ENCODE measurements at regions not wholly inside any gene's neighbourhood (a gene's known extent, or its start where the extent isn't known, plus 50 kb on each side); places are given as distances from the start of the nearest gene placed in this dataset.

DNA sequence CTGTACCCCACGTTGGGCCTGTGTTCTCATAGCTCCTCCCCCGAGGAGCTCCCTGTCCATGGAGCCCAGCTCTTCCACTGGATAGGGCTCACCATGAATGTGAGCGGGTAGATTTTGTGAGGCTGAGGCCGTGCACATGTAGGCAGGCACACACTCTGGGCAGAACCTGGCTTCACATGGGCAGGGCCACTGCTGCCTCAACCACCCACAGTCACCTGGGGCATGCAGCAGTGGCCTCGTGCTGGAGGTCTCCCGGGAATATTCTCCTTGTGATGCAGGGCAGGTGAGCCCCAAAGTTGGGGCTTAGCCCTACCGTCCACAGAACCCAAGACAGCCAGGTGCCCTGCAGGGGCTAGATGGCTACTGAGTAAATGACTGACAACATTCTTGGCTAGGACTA is 116.6 kb downstream of the TMEM130 start:
- DNase-seq (ENCODE audit: low spot score) (no peak), ATAC-seq (ENCODE audit: low FRiP score) (no peak)
- no peak for TF ChIP-seq CTCF (IDR thresholded peaks at IDR 0.05)

DNA sequence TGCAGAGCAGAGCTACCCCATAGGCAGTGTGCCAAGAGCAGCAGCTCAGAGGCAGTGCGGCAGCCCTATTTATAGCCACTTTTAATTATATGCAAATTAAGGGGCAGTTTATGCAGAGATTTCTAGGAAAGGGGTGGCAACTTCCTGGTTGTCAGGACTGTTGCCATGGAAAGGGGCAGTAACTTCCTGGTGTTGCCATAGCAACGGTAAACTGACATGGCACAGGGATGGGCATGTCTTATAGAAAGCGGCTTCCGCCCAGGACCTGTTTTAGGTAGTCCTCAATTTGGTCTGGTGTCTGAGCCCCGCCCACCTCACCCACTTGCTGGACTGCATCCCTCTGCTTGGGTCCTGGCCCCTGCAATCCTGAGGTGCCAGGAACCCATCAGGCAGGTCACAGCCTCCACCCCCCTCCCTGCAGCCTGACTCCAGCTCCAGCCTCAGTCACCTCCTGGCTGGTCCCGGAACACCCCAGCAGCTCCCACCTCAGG is 115.8 kb downstream of the TMEM130 start:
- TF ChIP-seq CTCF (IDR thresholded peaks at IDR 0.05) = no peak
- DNase-seq (ENCODE audit: low spot score) = no peak
- ATAC-seq (ENCODE audit: low FRiP score) = no peak

DNA sequence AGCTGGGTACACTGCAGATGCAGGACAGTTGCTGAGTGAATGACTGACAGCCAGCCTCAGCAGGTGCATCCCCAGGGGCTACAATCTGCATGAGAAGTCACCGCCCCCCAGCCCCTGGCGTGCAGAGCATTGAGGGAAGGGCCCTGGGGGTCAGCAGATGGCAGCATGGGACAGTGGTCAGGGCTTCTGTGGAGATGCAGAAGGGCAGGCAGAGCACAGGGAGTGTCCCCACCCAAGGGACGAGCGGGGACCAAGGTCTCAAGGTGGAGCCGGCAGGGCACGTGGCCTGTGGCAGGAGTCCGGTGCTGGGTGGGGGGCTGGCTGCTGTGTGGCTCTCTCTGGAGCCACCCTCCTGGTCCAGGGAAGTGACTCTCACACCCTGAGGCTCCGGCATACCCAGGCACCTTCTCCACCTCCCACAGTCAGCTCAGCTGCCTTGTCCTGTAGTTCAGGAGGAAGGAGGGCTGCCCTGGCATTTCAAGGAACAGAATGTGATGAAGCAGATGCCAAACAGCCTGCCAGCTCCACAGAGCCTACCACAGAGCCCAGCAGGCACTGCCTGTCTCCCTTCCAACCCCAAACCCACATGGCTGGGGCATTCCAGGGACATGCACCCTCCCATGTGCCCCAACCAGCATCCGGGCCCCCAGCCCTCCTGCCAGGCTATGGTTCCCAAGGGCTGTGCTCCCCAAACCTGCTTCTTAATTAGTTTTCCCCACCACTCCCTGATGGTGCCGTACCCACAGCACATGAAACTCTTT is 114.5 kb downstream of the TMEM130 start:
- ATAC-seq (ENCODE audit: low FRiP score) = no peak
- DNase-seq (ENCODE audit: low spot score) = no peak
- TF ChIP-seq CTCF (IDR thresholded peaks at IDR 0.05) = no peak

- TF ChIP-seq CTCF (IDR thresholded peaks at IDR 0.05) = no peak
- DNase-seq (ENCODE audit: low spot score) (no peak), ATAC-seq (ENCODE audit: low FRiP score) (no peak)
These were observed 111.7 kb downstream of the TMEM130 start for GRCh38 chr7:98758157-98758556.

- DNase-seq (ENCODE audit: low spot score) = no peak
- no peak for ATAC-seq (ENCODE audit: low FRiP score)
- TF ChIP-seq CTCF (IDR thresholded peaks at IDR 0.05) = no peak
These were observed 109.6 kb downstream of the TMEM130 start for GRCh38 chr7:98760201-98760651.

DNA sequence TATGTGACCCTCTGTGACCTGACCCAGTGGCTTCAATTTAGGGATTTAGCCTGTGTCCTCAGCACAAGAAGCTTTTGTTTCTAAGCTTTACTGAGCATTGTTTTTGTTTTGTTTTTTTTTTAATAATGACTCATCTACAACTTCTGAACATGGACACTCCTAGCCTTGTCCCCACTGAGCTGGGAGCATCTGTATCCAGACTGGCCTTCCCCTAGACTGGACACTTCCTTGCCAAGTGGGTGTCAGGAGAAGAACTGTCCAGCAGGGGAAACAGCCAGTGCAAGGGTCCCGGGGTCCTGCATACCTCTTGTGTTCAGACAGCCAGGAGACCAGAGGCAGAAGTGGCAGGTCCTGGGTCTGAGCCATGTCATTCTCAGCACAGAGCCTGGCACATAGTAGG is 108.6 kb downstream of the TMEM130 start:
- no peak for ATAC-seq (ENCODE audit: low FRiP score)
- DNase-seq (ENCODE audit: low spot score) = no peak
- TF ChIP-seq CTCF (IDR thresholded peaks at IDR 0.05) = no peak

- TF ChIP-seq CTCF (IDR thresholded peaks at IDR 0.05) = no peak
- DNase-seq (ENCODE audit: low spot score) (no peak), ATAC-seq (ENCODE audit: low FRiP score) (no peak)
These were observed 107.2 kb downstream of the TMEM130 start for GRCh38 chr7:98762620-98763019.
